ENCODE measurements at regions not wholly inside any gene's neighbourhood (a gene's known extent, or its start where the extent isn't known, plus 50 kb on each side); places are given as distances from the start of the nearest gene placed in this dataset.

DNA sequence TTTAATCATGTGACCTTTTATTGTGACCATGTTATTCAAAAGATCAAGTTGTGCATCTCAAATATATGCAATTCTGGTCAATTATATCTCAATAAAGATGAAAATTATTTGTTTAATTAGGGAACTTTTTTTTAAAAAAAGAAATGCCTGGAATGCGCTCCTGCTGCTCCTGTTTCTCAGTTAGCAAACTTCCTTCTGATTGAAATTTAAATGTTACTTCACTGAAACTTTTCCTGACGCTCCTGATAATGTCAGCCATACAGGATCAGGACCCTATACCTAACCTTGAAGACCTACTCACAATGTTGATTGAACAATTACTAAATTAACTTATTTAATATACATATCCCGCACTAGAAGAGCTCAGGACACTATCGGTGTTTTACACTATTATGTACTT is 190.4 kb downstream of the MACC1 start:
- TF ChIP-seq POLR2AphosphoS5 (IDR thresholded peaks at IDR 0.05): no peak
- TF ChIP-seq, protein P1, sequence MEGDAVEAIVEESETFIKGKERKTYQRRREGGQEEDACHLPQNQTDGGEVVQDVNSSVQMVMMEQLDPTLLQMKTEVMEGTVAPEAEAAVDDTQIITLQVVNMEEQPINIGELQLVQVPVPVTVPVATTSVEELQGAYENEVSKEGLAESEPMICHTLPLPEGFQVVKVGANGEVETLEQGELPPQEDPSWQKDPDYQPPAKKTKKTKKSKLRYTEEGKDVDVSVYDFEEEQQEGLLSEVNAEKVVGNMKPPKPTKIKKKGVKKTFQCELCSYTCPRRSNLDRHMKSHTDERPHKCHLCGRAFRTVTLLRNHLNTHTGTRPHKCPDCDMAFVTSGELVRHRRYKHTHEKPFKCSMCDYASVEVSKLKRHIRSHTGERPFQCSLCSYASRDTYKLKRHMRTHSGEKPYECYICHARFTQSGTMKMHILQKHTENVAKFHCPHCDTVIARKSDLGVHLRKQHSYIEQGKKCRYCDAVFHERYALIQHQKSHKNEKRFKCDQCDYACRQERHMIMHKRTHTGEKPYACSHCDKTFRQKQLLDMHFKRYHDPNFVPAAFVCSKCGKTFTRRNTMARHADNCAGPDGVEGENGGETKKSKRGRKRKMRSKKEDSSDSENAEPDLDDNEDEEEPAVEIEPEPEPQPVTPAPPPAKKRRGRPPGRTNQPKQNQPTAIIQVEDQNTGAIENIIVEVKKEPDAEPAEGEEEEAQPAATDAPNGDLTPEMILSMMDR (IDR thresholded peaks at IDR 0.05): no peak
- TF ChIP-seq POLR2A (IDR thresholded peaks at IDR 0.05): no peak

All from gastroesophageal sphincter (tissue), 3 donors.